ENCODE measurements at regions not wholly inside any gene's neighbourhood (a gene's known extent, or its start where the extent isn't known, plus 50 kb on each side); places are given as distances from the start of the nearest gene placed in this dataset.

- no peak overlapping the region for H3K27ac ChIP-seq (ENCODE audit: low read depth in 1 of 2, low read length in 2 of 2)
- no peaks in the 10 kb centered on the region for H3K4me1 Mint-ChIP-seq
- 93% methylated on average over 5 of the region's 6 CpGs for WGBS (ENCODE audit: insufficient coverage)
Measured at GRCh38 chr4:110886270-110886669, 263.4 kb upstream of the PITX2 start.

GRCh38 chr4:110886856-110887255 lies 264.0 kb upstream of the PITX2 start:
- H3K27ac Mint-ChIP-seq: peak overlapping the region in 1 of 7 donors; percentile 45

More at GRCh38 chr4:110886270-110886669, 263.4 kb upstream of the PITX2 start:
- Histone ChIP-seq H3K4me3 (replicated peaks in 1 of 3; ENCODE audit: low read depth in 2 of 3, low read length in 3 of 3) (no peak overlapping the region), H4K20me1 (ENCODE audit: insufficient read depth, low read length) (no peaks in the 10 kb centered on the region), H3K9me3 (replicated peaks in 1 of 2; ENCODE audit: control insufficient read depth in 1 of 2, insufficient read depth in 1 of 2, low read length in 2 of 2) (no peaks in the 10 kb centered on the region), H3K79me2 (ENCODE audit: insufficient read depth, low read length) (no peaks in the 10 kb centered on the region), H3K36me3 (replicated peaks in 1 of 2; ENCODE audit: control insufficient read depth in 1 of 2, insufficient read depth in 2 of 2, low read length in 2 of 2) (no peaks in the 10 kb centered on the region), H3K9ac (ENCODE audit: insufficient read depth, low read length, poor library complexity, severe bottlenecking) (no peak overlapping the region), H3K4me1 (ENCODE audit: control insufficient read depth in 1 of 2, insufficient read depth in 2 of 2, low read length in 2 of 2) (no peaks in the 10 kb centered on the region), H3K27me3 (ENCODE audit: control insufficient read depth in 2 of 2, insufficient read depth in 2 of 2, low read length in 2 of 2) (no peaks in the 10 kb centered on the region), H3K4me2 (replicated peaks; ENCODE audit: extremely low read depth, low read length, poor library complexity, severe bottlenecking) (no peak overlapping the region), H2AFZ (ENCODE audit: insufficient read depth, low read depth, low read length, poor library complexity, severe bottlenecking) (no peak overlapping the region)
- no peak for DNase-seq
- H3K9me3 Mint-ChIP-seq: no peaks in the 10 kb centered on the region
- H3K27ac Mint-ChIP-seq: no peak overlapping the region
- no peak for TF ChIP-seq CTCF (IDR thresholded peaks at IDR 0.05)
- no peaks in the 10 kb centered on the region for H3K27me3 Mint-ChIP-seq (ENCODE audit: low read depth in 3 of 3)
- intact Hi-C loops (cut with micrococcal nuclease): no loop called here
- no peak overlapping the region for H3K4me3 Mint-ChIP-seq
- no peaks in the 10 kb centered on the region for H3K36me3 Mint-ChIP-seq

More at GRCh38 chr4:110886856-110887255, 264.0 kb upstream of the PITX2 start:
- Histone ChIP-seq H2AFZ (ENCODE audit: insufficient read depth, low read depth, low read length, poor library complexity, severe bottlenecking) (no peak overlapping the region), H4K20me1 (ENCODE audit: insufficient read depth, low read length) (no peaks in the 10 kb centered on the region), H3K4me1 (ENCODE audit: control insufficient read depth in 1 of 2, insufficient read depth in 2 of 2, low read length in 2 of 2) (no peaks in the 10 kb centered on the region), H3K9me3 (replicated peaks in 1 of 2; ENCODE audit: control insufficient read depth in 1 of 2, insufficient read depth in 1 of 2, low read length in 2 of 2) (no peaks in the 10 kb centered on the region), H3K27ac (ENCODE audit: low read depth in 1 of 2, low read length in 2 of 2) (no peak overlapping the region), H3K79me2 (ENCODE audit: insufficient read depth, low read length) (no peaks in the 10 kb centered on the region), H3K27me3 (ENCODE audit: control insufficient read depth in 2 of 2, insufficient read depth in 2 of 2, low read length in 2 of 2) (no peaks in the 10 kb centered on the region), H3K4me2 (replicated peaks; ENCODE audit: extremely low read depth, low read length, poor library complexity, severe bottlenecking) (no peak overlapping the region), H3K36me3 (replicated peaks in 1 of 2; ENCODE audit: control insufficient read depth in 1 of 2, insufficient read depth in 2 of 2, low read length in 2 of 2) (no peaks in the 10 kb centered on the region), H3K4me3 (replicated peaks in 1 of 3; ENCODE audit: low read depth in 2 of 3, low read length in 3 of 3) (no peak overlapping the region), H3K9ac (ENCODE audit: insufficient read depth, low read length, poor library complexity, severe bottlenecking) (no peak overlapping the region)
- no CpG with 5 or more reads among the region's 8 CpGs for WGBS (ENCODE audit: insufficient coverage)
- intact Hi-C loops (cut with micrococcal nuclease): no loop called here
- Mint-ChIP-seq H3K4me1 (no peaks in the 10 kb centered on the region), H3K4me3 (no peak overlapping the region), H3K9me3 (peaks cover 0 to under 1% (median 0%) of the 10 kb centered on the region in 7 donors), H3K27me3 (ENCODE audit: low read depth in 3 of 3) (peaks cover 0 to under 1% (median 0%) of the 10 kb centered on the region in 3 donors), H3K36me3 (no peaks in the 10 kb centered on the region)
- no peak for DNase-seq
- TF ChIP-seq CTCF (IDR thresholded peaks at IDR 0.05): no peak

Measured in CD14-positive monocyte (primary cell).